ENCODE measurements at regions not wholly inside any gene's neighbourhood (a gene's known extent, or its start where the extent isn't known, plus 50 kb on each side); places are given as distances from the start of the nearest gene placed in this dataset.
A peak's percentile ranks its signal among the peaks of the same experiment; 100 is the strongest.

- no peak for DNase-seq (ENCODE audit: low read depth)
These were observed 51.9 kb upstream of the OTOL1 start for GRCh38 chr3:161444694-161445077.

GRCh38 chr3:161443921-161444693 is 52.5 kb upstream of the OTOL1 start:
- no peak for DNase-seq (ENCODE audit: low read depth)

- DNase-seq (ENCODE audit: low read depth): no peak
These were observed 59.0 kb upstream of the SPTSSB start for GRCh38 chr3:161430307-161430706.

GRCh38 chr3:161427347-161427746 is 56.0 kb upstream of the SPTSSB start:
- no peak for DNase-seq (ENCODE audit: low read depth)

GRCh38 chr3:161426758-161427157 is 55.4 kb upstream of the SPTSSB start:
- no peak for DNase-seq (ENCODE audit: low read depth)

- DNase-seq (ENCODE audit: low read depth): peak; percentile 36
These were observed 52.7 kb upstream of the SPTSSB start for GRCh38 chr3:161423911-161424522.

- DNase-seq (ENCODE audit: low read depth): no peak
These were observed 50.9 kb upstream of the SPTSSB start for GRCh38 chr3:161422171-161422700.

Data from renal cortical epithelial cell (primary cell).